ENCODE measurements at regions not wholly inside any gene's neighbourhood (a gene's known extent, or its start where the extent isn't known, plus 50 kb on each side); places are given as distances from the start of the nearest gene placed in this dataset.
A peak's percentile ranks its signal among the peaks of the same experiment; 100 is the strongest.

DNA sequence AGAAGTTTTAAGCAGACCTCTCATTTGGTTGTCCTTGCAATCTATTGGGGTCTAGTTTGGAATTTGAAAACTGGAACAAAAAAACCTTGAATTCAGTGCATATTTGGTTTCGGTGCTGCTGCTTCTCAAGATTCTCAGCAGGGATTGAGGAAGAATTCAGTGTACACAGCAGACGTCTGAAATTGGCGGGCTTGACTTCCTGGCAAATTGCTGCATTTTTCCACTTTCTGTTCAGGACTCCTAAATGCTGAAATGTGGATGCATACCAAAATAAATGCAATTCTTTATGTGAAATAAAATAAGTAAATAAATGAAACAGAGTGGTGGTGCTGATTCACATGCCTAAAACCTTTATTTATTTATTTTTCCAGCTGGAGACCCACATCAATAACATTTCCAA is 332.4 kb upstream of the KYNU start:
- ATAC-seq (ENCODE audit: low FRiP score) = no peak
- intact Hi-C loops (cut with DNase I) = no loop called here
- no peaks in the 10 kb centered on the region for H3K27me3 ChIP-seq (ENCODE audit: control insufficient read depth in 1 of 2, insufficient read depth in 2 of 2, low read length in 1 of 2)
- no peaks in the 10 kb centered on the region for H3K36me3 ChIP-seq (ENCODE audit: control insufficient read depth in 1 of 2, insufficient read depth in 2 of 2, low read length in 1 of 2)
- H3K27ac ChIP-seq (ENCODE audit: low read depth in 1 of 2, low read length in 2 of 2) = no peak overlapping the region
- H3K9me3 ChIP-seq (ENCODE audit: control insufficient read depth, low read length) = no peaks in the 10 kb centered on the region
- 4% methylated on average over 3 of the region's 3 CpGs for WGBS, 2 donors
- DNase-seq = no peak
- no peaks in the 10 kb centered on the region for H3K4me1 ChIP-seq (ENCODE audit: control insufficient read depth in 1 of 2, insufficient read depth in 2 of 2, low read length in 2 of 2)
- no peak overlapping the region for H3K4me3 ChIP-seq (ENCODE audit: low read length in 2 of 2)

DNA sequence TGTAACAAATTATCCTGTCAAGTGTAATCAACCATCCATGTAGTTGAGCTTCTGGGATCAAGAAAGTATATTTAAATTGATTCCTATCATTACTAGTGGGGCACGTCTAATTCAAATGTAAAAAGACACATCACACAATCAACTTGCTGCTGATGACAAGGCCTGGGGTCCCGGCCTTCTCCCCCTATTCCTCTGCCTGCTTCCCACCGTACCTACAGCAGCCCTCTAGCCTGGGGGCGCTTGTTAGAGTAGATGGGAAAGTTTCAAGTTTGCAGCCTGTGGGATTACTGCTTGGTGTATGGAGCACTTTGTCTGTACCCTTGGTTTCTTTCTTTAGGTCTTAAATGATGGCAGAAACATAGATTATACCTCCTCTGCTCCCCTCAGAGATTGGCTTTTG is 333.3 kb upstream of the KYNU start:
- WGBS, 2 donors = 89 to 90% methylated on average over 4 of the region's 4 CpGs
- no peak overlapping the region for H3K27ac ChIP-seq (ENCODE audit: low read depth in 1 of 2, low read length in 2 of 2)
- intact Hi-C loops (cut with DNase I) = no loop called here
- no peaks in the 10 kb centered on the region for H3K27me3 ChIP-seq (ENCODE audit: control insufficient read depth in 1 of 2, insufficient read depth in 2 of 2, low read length in 1 of 2)
- H3K9me3 ChIP-seq (ENCODE audit: control insufficient read depth, low read length) = no peaks in the 10 kb centered on the region
- peak in 1 of 2 donors; percentile 62 for DNase-seq
- no peak overlapping the region for H3K4me3 ChIP-seq (ENCODE audit: low read length in 2 of 2)
- no peak for ATAC-seq (ENCODE audit: low FRiP score)
- H3K36me3 ChIP-seq (ENCODE audit: control insufficient read depth in 1 of 2, insufficient read depth in 2 of 2, low read length in 1 of 2) = no peaks in the 10 kb centered on the region
- no peaks in the 10 kb centered on the region for H3K4me1 ChIP-seq (ENCODE audit: control insufficient read depth in 1 of 2, insufficient read depth in 2 of 2, low read length in 2 of 2)

DNA sequence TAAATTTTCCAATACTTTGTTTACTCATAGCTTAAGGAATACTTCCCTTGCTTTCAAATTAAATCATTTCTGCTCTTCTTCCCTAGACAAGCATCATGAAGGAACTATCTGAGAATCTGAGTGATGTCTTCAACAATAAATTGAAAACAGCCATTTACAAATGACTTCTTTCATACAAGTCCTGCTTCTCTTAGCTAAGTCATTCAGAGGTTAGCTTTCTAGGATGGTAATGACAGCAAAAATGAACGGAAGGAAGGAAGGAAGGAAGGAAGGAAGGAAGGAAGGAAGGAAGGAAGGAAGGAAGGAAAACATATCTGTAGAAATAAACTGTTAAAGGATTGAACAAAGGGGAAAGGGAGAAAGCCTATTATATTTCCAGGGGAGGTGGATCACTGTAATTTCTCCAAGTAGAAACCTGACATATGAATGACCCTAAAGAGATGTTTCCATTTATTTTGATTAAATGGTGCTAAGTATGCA is 335.0 kb upstream of the KYNU start:
- Histone ChIP-seq H3K36me3 (ENCODE audit: control insufficient read depth in 1 of 2, insufficient read depth in 2 of 2, low read length in 1 of 2) (no peaks in the 10 kb centered on the region), H3K4me1 (ENCODE audit: control insufficient read depth in 1 of 2, insufficient read depth in 2 of 2, low read length in 2 of 2) (no peaks in the 10 kb centered on the region), H3K4me3 (ENCODE audit: low read length in 2 of 2) (no peak overlapping the region), H3K9me3 (ENCODE audit: control insufficient read depth, low read length) (no peaks in the 10 kb centered on the region), H3K27ac (ENCODE audit: low read depth in 1 of 2, low read length in 2 of 2) (no peak overlapping the region), H3K27me3 (ENCODE audit: control insufficient read depth in 1 of 2, insufficient read depth in 2 of 2, low read length in 1 of 2) (no peaks in the 10 kb centered on the region)
- no peak for ATAC-seq (ENCODE audit: low FRiP score)
- intact Hi-C loops (cut with DNase I) = no loop called here
- WGBS, 2 donors = 81 to 84% methylated on average over 1 of the region's 1 CpG
- no peak for DNase-seq

DNA sequence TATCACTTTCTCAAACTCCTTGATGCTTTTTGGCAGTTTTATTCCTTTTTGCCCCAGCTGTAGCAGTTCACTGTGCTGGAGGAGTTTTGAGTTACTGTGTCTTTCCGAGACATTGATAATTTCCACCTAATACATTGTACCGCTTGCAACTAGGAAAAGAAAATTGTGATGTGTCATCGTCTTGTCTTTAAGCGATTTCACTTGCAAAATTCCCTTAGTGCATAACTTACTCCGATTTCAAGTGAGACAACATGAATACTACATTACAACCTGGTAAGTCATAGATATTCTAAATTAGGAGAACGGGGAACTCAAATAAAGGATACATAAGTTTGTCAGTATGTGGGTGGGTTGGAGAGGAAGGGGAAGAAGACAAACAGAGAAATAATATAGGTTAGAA is 340.5 kb upstream of the KYNU start:
- Histone ChIP-seq H3K27me3 (ENCODE audit: control insufficient read depth in 1 of 2, insufficient read depth in 2 of 2, low read length in 1 of 2) (no peaks in the 10 kb centered on the region), H3K36me3 (ENCODE audit: control insufficient read depth in 1 of 2, insufficient read depth in 2 of 2, low read length in 1 of 2) (no peaks in the 10 kb centered on the region), H3K9me3 (ENCODE audit: control insufficient read depth, low read length) (no peaks in the 10 kb centered on the region), H3K4me1 (ENCODE audit: control insufficient read depth in 1 of 2, insufficient read depth in 2 of 2, low read length in 2 of 2) (no peaks in the 10 kb centered on the region), H3K27ac (ENCODE audit: low read depth in 1 of 2, low read length in 2 of 2) (no peak overlapping the region), H3K4me3 (ENCODE audit: low read length in 2 of 2) (no peak overlapping the region)
- 84 to 85% methylated on average over 6 of the region's 6 CpGs for WGBS, 2 donors
- no peak for DNase-seq
- intact Hi-C loops (cut with DNase I) = no loop called here
- ATAC-seq (ENCODE audit: low FRiP score) = no peak

DNA sequence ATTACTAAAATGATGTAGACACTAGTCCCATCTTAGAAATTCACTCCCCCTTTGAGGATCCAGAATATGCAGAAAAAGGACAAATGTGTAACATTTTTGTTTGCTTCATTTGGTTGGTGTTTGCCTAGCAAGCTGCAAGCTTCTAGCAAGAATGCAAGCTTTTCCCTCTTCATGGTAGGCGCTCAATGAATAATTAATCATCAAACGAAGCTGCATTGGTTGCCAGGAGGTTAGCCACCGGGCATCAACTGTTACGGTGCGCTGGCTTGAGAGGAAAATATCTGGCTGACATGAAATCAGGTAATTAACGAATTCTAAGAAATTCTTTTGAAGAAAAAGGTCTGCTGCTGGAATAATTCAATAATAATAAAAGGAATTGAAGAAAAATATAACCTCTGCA is 341.0 kb upstream of the KYNU start:
- Histone ChIP-seq H3K27ac (ENCODE audit: low read depth in 1 of 2, low read length in 2 of 2) (no peak overlapping the region), H3K4me3 (ENCODE audit: low read length in 2 of 2) (no peak overlapping the region), H3K36me3 (ENCODE audit: control insufficient read depth in 1 of 2, insufficient read depth in 2 of 2, low read length in 1 of 2) (no peaks in the 10 kb centered on the region), H3K27me3 (ENCODE audit: control insufficient read depth in 1 of 2, insufficient read depth in 2 of 2, low read length in 1 of 2) (no peaks in the 10 kb centered on the region), H3K4me1 (ENCODE audit: control insufficient read depth in 1 of 2, insufficient read depth in 2 of 2, low read length in 2 of 2) (no peaks in the 10 kb centered on the region), H3K9me3 (ENCODE audit: control insufficient read depth, low read length) (peaks cover 1% of the 10 kb centered on the region)
- DNase-seq = no peak
- intact Hi-C loops (cut with DNase I) = no loop called here
- WGBS, 2 donors = 70 to 72% methylated on average over 6 of the region's 6 CpGs
- no peak for ATAC-seq (ENCODE audit: low FRiP score)

DNA sequence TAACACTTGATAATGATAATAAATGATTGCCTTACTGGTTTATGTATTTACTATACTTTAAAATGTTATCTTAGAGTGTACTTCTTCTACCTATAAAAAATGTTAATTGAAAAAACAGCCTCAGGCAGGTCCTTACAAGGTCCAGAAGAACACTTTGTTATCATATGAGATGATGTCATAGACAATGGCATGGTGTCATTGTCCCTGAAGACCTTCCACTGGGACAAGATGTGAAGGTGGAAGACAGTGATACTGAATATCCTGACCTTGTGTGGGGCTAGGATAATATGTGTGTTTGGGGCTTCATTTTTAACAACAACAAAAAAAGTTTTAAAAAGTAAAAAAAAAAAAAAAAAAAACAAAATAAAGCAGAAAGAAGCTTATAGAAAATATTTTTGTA is 342.2 kb upstream of the KYNU start:
- no peak for ATAC-seq (ENCODE audit: low FRiP score)
- H3K36me3 ChIP-seq (ENCODE audit: control insufficient read depth in 1 of 2, insufficient read depth in 2 of 2, low read length in 1 of 2) = no peaks in the 10 kb centered on the region
- no peak overlapping the region for H3K4me3 ChIP-seq (ENCODE audit: low read length in 2 of 2)
- H3K27ac ChIP-seq (ENCODE audit: low read depth in 1 of 2, low read length in 2 of 2) = no peak overlapping the region
- no peaks in the 10 kb centered on the region for H3K27me3 ChIP-seq (ENCODE audit: control insufficient read depth in 1 of 2, insufficient read depth in 2 of 2, low read length in 1 of 2)
- no peaks in the 10 kb centered on the region for H3K4me1 ChIP-seq (ENCODE audit: control insufficient read depth in 1 of 2, insufficient read depth in 2 of 2, low read length in 2 of 2)
- intact Hi-C loops (cut with DNase I) = no loop called here
- peaks cover 1% of the 10 kb centered on the region for H3K9me3 ChIP-seq (ENCODE audit: control insufficient read depth, low read length)
- no peak for DNase-seq

DNA sequence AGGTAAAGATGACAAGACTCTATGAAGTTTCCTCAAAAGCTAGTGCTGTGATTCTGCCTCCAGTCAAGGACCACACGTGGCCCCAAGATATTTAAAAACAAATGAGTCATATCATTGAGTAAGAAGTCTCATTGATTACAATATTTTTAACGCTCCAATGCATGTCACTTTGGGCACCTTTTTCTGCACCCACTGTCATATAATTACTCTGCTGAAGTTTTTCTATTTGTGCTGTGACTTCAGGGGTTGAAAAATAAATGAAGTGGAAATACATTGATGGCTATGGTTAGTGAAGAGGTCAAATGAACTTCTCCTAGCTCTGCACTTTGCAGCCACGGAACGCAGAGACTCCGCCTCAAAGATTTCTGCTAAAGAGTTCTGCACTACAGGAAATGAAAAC is 344.3 kb upstream of the KYNU start:
- ATAC-seq (ENCODE audit: low FRiP score) = no peak
- no peaks in the 10 kb centered on the region for H3K27me3 ChIP-seq (ENCODE audit: control insufficient read depth in 1 of 2, insufficient read depth in 2 of 2, low read length in 1 of 2)
- 68 to 71% methylated on average over 5 of the region's 5 CpGs for WGBS, 2 donors
- intact Hi-C loops (cut with DNase I) = no loop called here
- no peaks in the 10 kb centered on the region for H3K4me1 ChIP-seq (ENCODE audit: control insufficient read depth in 1 of 2, insufficient read depth in 2 of 2, low read length in 2 of 2)
- H3K36me3 ChIP-seq (ENCODE audit: control insufficient read depth in 1 of 2, insufficient read depth in 2 of 2, low read length in 1 of 2) = no peaks in the 10 kb centered on the region
- peaks cover 1% of the 10 kb centered on the region for H3K9me3 ChIP-seq (ENCODE audit: control insufficient read depth, low read length)
- DNase-seq = no peak
- no peak overlapping the region for H3K27ac ChIP-seq (ENCODE audit: low read depth in 1 of 2, low read length in 2 of 2)
- H3K4me3 ChIP-seq (ENCODE audit: low read length in 2 of 2) = no peak overlapping the region

DNA sequence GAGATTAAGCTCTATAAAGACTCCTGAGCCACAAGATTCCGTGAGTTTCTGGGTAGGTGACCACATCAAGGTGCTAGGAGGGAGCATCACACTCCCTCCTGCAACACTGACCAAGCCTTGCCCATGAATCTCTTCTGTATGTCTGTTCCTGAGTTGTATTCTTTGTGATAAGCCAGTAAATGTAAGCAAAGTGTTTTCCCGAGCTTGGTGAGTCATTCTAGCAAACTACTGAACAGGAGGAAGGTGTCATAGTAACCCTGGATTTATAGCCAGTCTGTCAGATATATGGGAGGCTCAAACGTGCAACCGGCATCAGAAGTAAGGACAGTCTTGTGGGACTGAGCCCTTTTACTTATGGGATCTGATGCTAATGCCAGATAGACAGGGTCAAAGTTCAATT is 346.1 kb upstream of the KYNU start:
- Histone ChIP-seq H3K4me1 (ENCODE audit: control insufficient read depth in 1 of 2, insufficient read depth in 2 of 2, low read length in 2 of 2) (no peaks in the 10 kb centered on the region), H3K36me3 (ENCODE audit: control insufficient read depth in 1 of 2, insufficient read depth in 2 of 2, low read length in 1 of 2) (no peaks in the 10 kb centered on the region), H3K9me3 (ENCODE audit: control insufficient read depth, low read length) (peaks cover 1% of the 10 kb centered on the region), H3K27me3 (ENCODE audit: control insufficient read depth in 1 of 2, insufficient read depth in 2 of 2, low read length in 1 of 2) (no peaks in the 10 kb centered on the region), H3K4me3 (ENCODE audit: low read length in 2 of 2) (no peak overlapping the region), H3K27ac (ENCODE audit: low read depth in 1 of 2, low read length in 2 of 2) (no peak overlapping the region)
- intact Hi-C loops (cut with DNase I) = no loop called here
- ATAC-seq (ENCODE audit: low FRiP score) (no peak), DNase-seq (no peak)
- 34 to 41% methylated on average over 4 of the region's 4 CpGs for WGBS, 2 donors

DNA sequence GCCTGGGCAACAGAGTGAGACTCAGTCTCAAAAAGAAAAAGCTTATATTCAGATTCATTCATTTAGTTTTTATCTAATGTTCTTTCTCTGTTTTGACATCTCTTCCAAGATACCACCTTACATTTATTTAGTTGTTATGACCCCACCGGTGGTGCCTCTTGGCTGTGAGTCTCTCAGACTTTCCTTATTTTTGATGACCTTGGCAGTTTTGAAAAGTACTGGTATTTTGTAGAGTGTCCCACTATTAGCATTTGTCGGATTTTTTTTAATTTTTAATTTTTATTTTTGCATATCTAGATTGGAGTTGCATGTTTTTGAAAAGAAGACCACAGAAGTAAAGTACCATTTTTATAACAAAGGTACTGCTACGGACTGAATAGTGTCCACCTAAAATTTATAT is 351.7 kb upstream of the KYNU start:
- Histone ChIP-seq H3K27me3 (ENCODE audit: control insufficient read depth in 1 of 2, insufficient read depth in 2 of 2, low read length in 1 of 2) (no peaks in the 10 kb centered on the region), H3K27ac (ENCODE audit: low read depth in 1 of 2, low read length in 2 of 2) (no peak overlapping the region), H3K4me1 (ENCODE audit: control insufficient read depth in 1 of 2, insufficient read depth in 2 of 2, low read length in 2 of 2) (no peaks in the 10 kb centered on the region), H3K4me3 (ENCODE audit: low read length in 2 of 2) (no peak overlapping the region), H3K9me3 (ENCODE audit: control insufficient read depth, low read length) (no peaks in the 10 kb centered on the region), H3K36me3 (ENCODE audit: control insufficient read depth in 1 of 2, insufficient read depth in 2 of 2, low read length in 1 of 2) (no peaks in the 10 kb centered on the region)
- intact Hi-C loops (cut with DNase I) = no loop called here
- 95% methylated on average over 3 of the region's 3 CpGs for WGBS, 2 donors
- ATAC-seq (ENCODE audit: low FRiP score) (no peak), DNase-seq (no peak)

All from aorta (tissue), 5 donors.